H1 (cell line): ENCODE measurements at regions not wholly inside any gene's neighbourhood (a gene's known extent, or its start where the extent isn't known, plus 50 kb on each side); places are given as distances from the start of the nearest gene placed in this dataset.

Source experiments
- CHD2 ChIP-seq: IDR thresholded peaks from 2 replicates; pipeline ENCODE4 v1.6.1; 2012; ENCODE audit warnings: low read length, improper control_type of control experiment
- CREB1 ChIP-seq: IDR thresholded peaks from 2 replicates; pipeline ENCODE4 v1.6.1; 2012; ENCODE audit warnings: inconsistent platforms
- JUN ChIP-seq: IDR thresholded peaks from 2 replicates; pipeline ENCODE4 v1.6.1; 2011; ENCODE audit warnings: low read depth, mild to moderate bottlenecking, improper control_type of control experiment, low read length
- MAFK ChIP-seq: IDR thresholded peaks from 2 replicates; pipeline ENCODE4 v1.6.1; 2012; ENCODE audit warnings: low read depth, mild to moderate bottlenecking, improper control_type of control experiment, low read length
- NRF1 ChIP-seq: IDR thresholded peaks from 2 replicates; pipeline ENCODE4 v1.6.1; 2011; ENCODE audit warnings: mild to moderate bottlenecking, low read depth, low read length, improper control_type of control experiment

DNA sequence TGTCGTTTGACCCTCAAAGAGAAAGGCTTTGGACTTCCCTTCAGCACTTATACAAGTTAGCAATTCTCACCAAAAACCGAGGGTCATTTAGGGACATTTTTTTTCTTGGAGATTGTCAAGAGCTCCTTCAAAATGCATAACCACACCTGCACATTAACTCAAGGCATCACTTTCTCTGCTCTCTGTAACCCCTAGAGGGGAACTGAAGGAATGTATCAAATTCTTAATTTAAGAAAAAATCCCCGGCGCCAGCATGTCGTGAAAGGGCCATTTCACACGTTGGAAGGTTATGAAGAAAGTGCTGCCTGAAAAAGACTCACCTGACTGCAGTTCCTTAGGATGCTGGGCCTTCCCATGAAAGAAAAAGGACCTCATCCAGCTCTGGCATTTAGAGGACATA lies 131.6 kb upstream of the ZC3H12A start (continued):
- TF ChIP-seq CHD2: no peak
- no peak for TF ChIP-seq NRF1
- TF ChIP-seq MAFK: no peak
- no peak for TF ChIP-seq JUN
- TF ChIP-seq CREB1: no peak
- TF ChIP-seq, all 59 proteins: peak for 2
